ENCODE measurements at regions not wholly inside any gene's neighbourhood (a gene's known extent, or its start where the extent isn't known, plus 50 kb on each side); places are given as distances from the start of the nearest gene placed in this dataset.

DNA sequence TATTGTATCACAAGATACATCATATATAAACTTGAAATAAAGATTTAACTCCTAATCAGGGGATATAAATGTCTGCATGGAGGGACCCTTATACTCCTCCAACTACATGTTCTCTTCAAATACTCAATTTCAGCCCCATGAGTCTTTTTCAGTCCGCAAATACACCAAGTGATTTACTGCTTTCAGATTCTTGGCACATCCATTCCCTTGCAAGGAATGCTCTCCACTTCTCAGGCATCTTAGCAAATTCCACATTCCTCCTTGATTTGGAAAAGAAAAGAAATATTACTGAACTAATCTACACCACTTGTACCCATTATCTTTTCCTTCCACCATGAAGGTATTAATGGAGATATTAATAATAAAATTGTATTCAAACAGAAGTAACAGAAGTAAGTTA is 999.4 kb upstream of the GJE1 start:
- H4K20me1 ChIP-seq (ENCODE audit: insufficient read depth, low read length) = no peaks in the 10 kb centered on the region
- H3K79me2 ChIP-seq (ENCODE audit: insufficient read depth, low read length) = no peaks in the 10 kb centered on the region
- H3K27ac ChIP-seq (ENCODE audit: low read depth, low read length, poor library complexity, severe bottlenecking) = no peak overlapping the region
- no peaks in the 10 kb centered on the region for H3F3A ChIP-seq (ENCODE audit: insufficient read depth, low read length)
- no peak overlapping the region for H3K9ac ChIP-seq (ENCODE audit: low read length)
- no peaks in the 10 kb centered on the region for H3K9me2 ChIP-seq (ENCODE audit: low read depth, low read length)
- no peaks in the 10 kb centered on the region for H3K9me3 ChIP-seq (ENCODE audit: low read length)
- TF ChIP-seq, protein P1, sequence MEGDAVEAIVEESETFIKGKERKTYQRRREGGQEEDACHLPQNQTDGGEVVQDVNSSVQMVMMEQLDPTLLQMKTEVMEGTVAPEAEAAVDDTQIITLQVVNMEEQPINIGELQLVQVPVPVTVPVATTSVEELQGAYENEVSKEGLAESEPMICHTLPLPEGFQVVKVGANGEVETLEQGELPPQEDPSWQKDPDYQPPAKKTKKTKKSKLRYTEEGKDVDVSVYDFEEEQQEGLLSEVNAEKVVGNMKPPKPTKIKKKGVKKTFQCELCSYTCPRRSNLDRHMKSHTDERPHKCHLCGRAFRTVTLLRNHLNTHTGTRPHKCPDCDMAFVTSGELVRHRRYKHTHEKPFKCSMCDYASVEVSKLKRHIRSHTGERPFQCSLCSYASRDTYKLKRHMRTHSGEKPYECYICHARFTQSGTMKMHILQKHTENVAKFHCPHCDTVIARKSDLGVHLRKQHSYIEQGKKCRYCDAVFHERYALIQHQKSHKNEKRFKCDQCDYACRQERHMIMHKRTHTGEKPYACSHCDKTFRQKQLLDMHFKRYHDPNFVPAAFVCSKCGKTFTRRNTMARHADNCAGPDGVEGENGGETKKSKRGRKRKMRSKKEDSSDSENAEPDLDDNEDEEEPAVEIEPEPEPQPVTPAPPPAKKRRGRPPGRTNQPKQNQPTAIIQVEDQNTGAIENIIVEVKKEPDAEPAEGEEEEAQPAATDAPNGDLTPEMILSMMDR (IDR thresholded peaks at IDR 0.05; ENCODE audit: low read length) = no peak
- TF ChIP-seq EZH2 (IDR thresholded peaks at IDR 0.05; ENCODE audit: borderline replicate concordance, low read length) = no peak
- H2AFZ ChIP-seq (ENCODE audit: low read length) = no peak overlapping the region
- H3K36me3 ChIP-seq (ENCODE audit: insufficient read depth, low read length) = no peaks in the 10 kb centered on the region
- H3K4me2 ChIP-seq (ENCODE audit: low read length) = no peak overlapping the region
- H3K4me3 ChIP-seq (ENCODE audit: low read depth, low read length, poor library complexity, severe bottlenecking) = no peak overlapping the region
- peaks cover 21% of the 10 kb centered on the region for H3K4me1 ChIP-seq (ENCODE audit: insufficient read depth, low read length, severe bottlenecking)
- no peaks in the 10 kb centered on the region for H3K27me3 ChIP-seq (ENCODE audit: insufficient read depth, low read length)

DNA sequence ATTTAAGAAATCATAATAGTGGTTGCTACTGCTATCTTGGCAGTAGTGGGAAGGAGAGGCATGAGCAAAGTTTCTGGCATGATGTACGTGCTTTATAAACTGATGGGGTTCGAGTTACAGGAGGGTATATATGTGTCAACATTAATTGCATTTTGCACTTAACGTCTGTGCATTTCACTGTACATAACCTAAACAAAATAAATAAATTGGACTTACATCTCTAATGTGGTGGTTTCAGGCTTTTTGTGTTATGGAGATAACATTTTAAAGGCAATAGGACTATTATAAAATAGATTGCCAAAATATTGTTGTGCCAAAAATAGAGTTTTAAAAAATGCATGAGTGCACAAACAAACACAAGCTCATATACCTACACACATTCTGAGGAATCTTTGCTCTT is 1001.1 kb upstream of the GJE1 start:
- no peaks in the 10 kb centered on the region for H3K9me2 ChIP-seq (ENCODE audit: low read depth, low read length)
- H3K9ac ChIP-seq (ENCODE audit: low read length) = no peak overlapping the region
- no peak overlapping the region for H3K4me3 ChIP-seq (ENCODE audit: low read depth, low read length, poor library complexity, severe bottlenecking)
- H3K9me3 ChIP-seq (ENCODE audit: low read length) = no peaks in the 10 kb centered on the region
- H3K36me3 ChIP-seq (ENCODE audit: insufficient read depth, low read length) = no peaks in the 10 kb centered on the region
- no peak overlapping the region for H3K4me2 ChIP-seq (ENCODE audit: low read length)
- no peaks in the 10 kb centered on the region for H3K79me2 ChIP-seq (ENCODE audit: insufficient read depth, low read length)
- TF ChIP-seq EZH2 (IDR thresholded peaks at IDR 0.05; ENCODE audit: borderline replicate concordance, low read length) = no peak
- TF ChIP-seq, protein P1 (IDR thresholded peaks at IDR 0.05; ENCODE audit: low read length) = no peak
- no peaks in the 10 kb centered on the region for H3K27me3 ChIP-seq (ENCODE audit: insufficient read depth, low read length)
- H3K27ac ChIP-seq (ENCODE audit: low read depth, low read length, poor library complexity, severe bottlenecking) = no peak overlapping the region
- H3K4me1 ChIP-seq (ENCODE audit: insufficient read depth, low read length, severe bottlenecking) = peaks cover 25% of the 10 kb centered on the region
- H3F3A ChIP-seq (ENCODE audit: insufficient read depth, low read length) = no peaks in the 10 kb centered on the region
- H2AFZ ChIP-seq (ENCODE audit: low read length) = no peak overlapping the region
- no peaks in the 10 kb centered on the region for H4K20me1 ChIP-seq (ENCODE audit: insufficient read depth, low read length)

DNA sequence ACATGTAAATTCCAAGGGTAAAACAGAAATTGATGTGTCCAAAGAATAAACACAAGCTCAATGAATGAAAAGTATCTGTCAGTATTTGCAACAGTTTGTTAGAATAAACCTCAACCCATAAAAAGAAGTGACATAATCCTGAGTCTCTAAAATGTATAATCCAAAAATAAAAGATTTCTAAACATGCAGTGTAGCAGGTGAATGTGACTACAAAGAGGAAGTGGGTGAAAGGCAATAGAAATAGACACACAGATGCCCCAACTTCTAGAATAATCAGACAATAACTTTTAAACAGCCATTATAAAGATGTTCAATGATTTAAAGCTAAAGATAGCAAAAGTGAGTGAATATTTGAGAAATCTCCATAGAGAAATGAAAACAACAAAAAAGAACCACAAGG is 1009.2 kb upstream of the GJE1 start:
- H4K20me1 ChIP-seq (ENCODE audit: insufficient read depth, low read length) = no peaks in the 10 kb centered on the region
- H3K4me3 ChIP-seq (ENCODE audit: low read depth, low read length, poor library complexity, severe bottlenecking) = no peak overlapping the region
- no peaks in the 10 kb centered on the region for H3F3A ChIP-seq (ENCODE audit: insufficient read depth, low read length)
- no peak overlapping the region for H3K4me2 ChIP-seq (ENCODE audit: low read length)
- H3K9me3 ChIP-seq (ENCODE audit: low read length) = peaks cover 5% of the 10 kb centered on the region; the same call in 1 of the 2 replicates
- no peak for TF ChIP-seq EZH2 (IDR thresholded peaks at IDR 0.05; ENCODE audit: borderline replicate concordance, low read length)
- TF ChIP-seq, protein P1 (IDR thresholded peaks at IDR 0.05; ENCODE audit: low read length) = no peak
- no peak overlapping the region for H3K9ac ChIP-seq (ENCODE audit: low read length)
- H2AFZ ChIP-seq (ENCODE audit: low read length) = no peak overlapping the region
- H3K27ac ChIP-seq (ENCODE audit: low read depth, low read length, poor library complexity, severe bottlenecking) = no peak overlapping the region
- peaks cover 22% of the 10 kb centered on the region for H3K4me1 ChIP-seq (ENCODE audit: insufficient read depth, low read length, severe bottlenecking)
- H3K9me2 ChIP-seq (ENCODE audit: low read depth, low read length) = no peaks in the 10 kb centered on the region; the same call in 1 of the 2 replicates
- H3K79me2 ChIP-seq (ENCODE audit: insufficient read depth, low read length) = no peaks in the 10 kb centered on the region
- no peaks in the 10 kb centered on the region for H3K36me3 ChIP-seq (ENCODE audit: insufficient read depth, low read length)
- H3K27me3 ChIP-seq (ENCODE audit: insufficient read depth, low read length) = no peaks in the 10 kb centered on the region
